Heart left ventricle (tissue), 13 donors: ENCODE measurements at regions not wholly inside any gene's neighbourhood (a gene's known extent, or its start where the extent isn't known, plus 50 kb on each side); places are given as distances from the start of the nearest gene placed in this dataset.

ENCODE experiments used
- CTCF ChIP-seq, 12 donors: fragments of 200-600 bp; sonication (generic) in 4 of 12; IDR thresholded peaks; one replicate each; pipeline versions ENCODE4 v1.5.0 to v1.8.0; 2018 to 2022; ENCODE audit warnings: antibody characterized with exemption in 12 of 12, mild to moderate bottlenecking in 5 of 12
- POLR2A ChIP-seq, 2 donors: fragments of 450-650 bp; IDR thresholded peaks; one replicate each; pipeline ENCODE4 v1.6.1; 2017; ENCODE audit warnings: antibody characterized with exemption in 2 of 2, mild to moderate bottlenecking in 2 of 2, moderate library complexity in 2 of 2
- donor health status: ischemic (EF 13 %, LVEDD 7.1; RV severe dilation, severe dysfunction).
- donor health status: DM: no; HTN: yes; CAD: no.
- donor health status: DM: no; HTN: no; CAD: no.
- donor health status: ischemic (EF 25% LVEDD 6.9; RV normal size, moderate dysfunction).
- donor health status: ischemic (EF 25% LVEDD 5.7; RV mildly dilated, moderate dysfunction).
- donor health status: ischemic (EF 35%, LVEDD 5.7; RV mildly dilated, moderate dysfunction).
- donor health status: nonischemic (EF 11% LVEDD 7.7; RV severe dilation, severe dysfunction).
- donor health status: DM: yes; HTN: yes; CAD: no.
- donor health status: PGD.
- donor health status: ischemic (EF 29% LVEDD 5.4; RV normal size, mild dysfunction).
- donor health status: nonischemic (EF 23%, LVEDD 6.1; RV moderate dilation, normal function).

GRCh38 chrX:142505839-142506238 lies 300.7 kb upstream of the MAGEC2 start:
- TF ChIP-seq CTCF (IDR thresholded peaks at IDR 0.05) (no peak), POLR2A (IDR thresholded peaks at IDR 0.05) (no peak)
